ENCODE measurements at regions not wholly inside any gene's neighbourhood (a gene's known extent, or its start where the extent isn't known, plus 50 kb on each side); places are given as distances from the start of the nearest gene placed in this dataset.

DNA sequence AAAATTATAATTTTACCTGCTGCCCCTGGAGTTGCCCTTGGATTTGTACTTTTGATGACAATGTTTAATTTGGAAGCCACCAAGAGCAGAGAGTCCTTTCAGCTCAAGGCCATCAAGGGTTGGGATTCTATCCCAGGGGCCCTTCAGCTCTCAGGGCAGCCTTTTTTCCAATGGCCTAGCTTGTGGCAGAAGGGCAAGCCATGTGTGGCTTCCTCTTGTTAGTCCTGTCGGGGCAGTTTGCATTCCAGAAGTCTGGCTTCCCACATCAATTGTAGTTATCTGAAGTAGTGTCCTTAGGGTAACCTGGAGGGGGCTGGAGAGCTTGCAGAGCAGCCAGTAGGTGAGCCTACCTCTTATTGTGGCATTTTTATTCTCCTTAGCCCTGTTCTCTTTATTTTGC is 569.4 kb downstream of the TRAM1L1 start:
- peaks cover 7% of the 10 kb centered on the region; the same call in 2 of the 3 replicates for H3K36me3 Mint-ChIP-seq (ENCODE audit: low read depth)
- H3K27me3 ChIP-seq (ENCODE audit: insufficient read depth): no peaks in the 10 kb centered on the region
- no peaks in the 10 kb centered on the region for H4K20me1 ChIP-seq (replicated peaks; ENCODE audit: insufficient read depth)
- no peaks in the 10 kb centered on the region for H3K4me1 Mint-ChIP-seq
- DNase-seq (ENCODE audit: low spot score): no peak
- H3K79me2 ChIP-seq (replicated peaks; ENCODE audit: insufficient read depth): no peaks in the 10 kb centered on the region
- no peaks in the 10 kb centered on the region for H3F3A ChIP-seq (replicated peaks; ENCODE audit: low read depth)
- H3K4me2 ChIP-seq: no peak overlapping the region
- H3K4me3 ChIP-seq: no peak overlapping the region
- peaks cover 7% of the 10 kb centered on the region; the same call in 1 of the 2 replicates for H3K9me2 ChIP-seq (ENCODE audit: insufficient read depth)
- ATAC-seq: no peak
- H3K27ac ChIP-seq (ENCODE audit: low read depth): no peak overlapping the region
- no peak overlapping the region for H2AFZ ChIP-seq
- no peaks in the 10 kb centered on the region for H3K36me3 ChIP-seq (ENCODE audit: insufficient read depth)
- no peak overlapping the region for H3K4me3 Mint-ChIP-seq
- H3K4me1 ChIP-seq (ENCODE audit: insufficient read depth): no peaks in the 10 kb centered on the region
- no peak overlapping the region for H3K27ac Mint-ChIP-seq
- TF ChIP-seq EZH2 (IDR thresholded peaks at IDR 0.05; ENCODE audit: low read depth, unreplicated experiment) (no peak), CREB1 (CRISPR knock-in tag; IDR thresholded peaks at IDR 0.05; ENCODE audit: low read depth) (no peak), CTCF (conservative IDR thresholded peaks at IDR 0.05; ENCODE audit: low read depth in 2 of 2) (no peak), NANOG (IDR thresholded peaks at IDR 0.05; ENCODE audit: borderline replicate concordance) (no peak), ZNF114 (CRISPR knock-in tag; IDR thresholded peaks at IDR 0.05) (no peak), EZH2phosphoT487 (IDR thresholded peaks at IDR 0.05; ENCODE audit: unreplicated experiment) (no peak), POLR2AphosphoS5 (IDR thresholded peaks at IDR 0.05; ENCODE audit: low read depth) (no peak), ETS1 (IDR thresholded peaks at IDR 0.05) (no peak)
- TF ChIP-seq, protein P1, sequence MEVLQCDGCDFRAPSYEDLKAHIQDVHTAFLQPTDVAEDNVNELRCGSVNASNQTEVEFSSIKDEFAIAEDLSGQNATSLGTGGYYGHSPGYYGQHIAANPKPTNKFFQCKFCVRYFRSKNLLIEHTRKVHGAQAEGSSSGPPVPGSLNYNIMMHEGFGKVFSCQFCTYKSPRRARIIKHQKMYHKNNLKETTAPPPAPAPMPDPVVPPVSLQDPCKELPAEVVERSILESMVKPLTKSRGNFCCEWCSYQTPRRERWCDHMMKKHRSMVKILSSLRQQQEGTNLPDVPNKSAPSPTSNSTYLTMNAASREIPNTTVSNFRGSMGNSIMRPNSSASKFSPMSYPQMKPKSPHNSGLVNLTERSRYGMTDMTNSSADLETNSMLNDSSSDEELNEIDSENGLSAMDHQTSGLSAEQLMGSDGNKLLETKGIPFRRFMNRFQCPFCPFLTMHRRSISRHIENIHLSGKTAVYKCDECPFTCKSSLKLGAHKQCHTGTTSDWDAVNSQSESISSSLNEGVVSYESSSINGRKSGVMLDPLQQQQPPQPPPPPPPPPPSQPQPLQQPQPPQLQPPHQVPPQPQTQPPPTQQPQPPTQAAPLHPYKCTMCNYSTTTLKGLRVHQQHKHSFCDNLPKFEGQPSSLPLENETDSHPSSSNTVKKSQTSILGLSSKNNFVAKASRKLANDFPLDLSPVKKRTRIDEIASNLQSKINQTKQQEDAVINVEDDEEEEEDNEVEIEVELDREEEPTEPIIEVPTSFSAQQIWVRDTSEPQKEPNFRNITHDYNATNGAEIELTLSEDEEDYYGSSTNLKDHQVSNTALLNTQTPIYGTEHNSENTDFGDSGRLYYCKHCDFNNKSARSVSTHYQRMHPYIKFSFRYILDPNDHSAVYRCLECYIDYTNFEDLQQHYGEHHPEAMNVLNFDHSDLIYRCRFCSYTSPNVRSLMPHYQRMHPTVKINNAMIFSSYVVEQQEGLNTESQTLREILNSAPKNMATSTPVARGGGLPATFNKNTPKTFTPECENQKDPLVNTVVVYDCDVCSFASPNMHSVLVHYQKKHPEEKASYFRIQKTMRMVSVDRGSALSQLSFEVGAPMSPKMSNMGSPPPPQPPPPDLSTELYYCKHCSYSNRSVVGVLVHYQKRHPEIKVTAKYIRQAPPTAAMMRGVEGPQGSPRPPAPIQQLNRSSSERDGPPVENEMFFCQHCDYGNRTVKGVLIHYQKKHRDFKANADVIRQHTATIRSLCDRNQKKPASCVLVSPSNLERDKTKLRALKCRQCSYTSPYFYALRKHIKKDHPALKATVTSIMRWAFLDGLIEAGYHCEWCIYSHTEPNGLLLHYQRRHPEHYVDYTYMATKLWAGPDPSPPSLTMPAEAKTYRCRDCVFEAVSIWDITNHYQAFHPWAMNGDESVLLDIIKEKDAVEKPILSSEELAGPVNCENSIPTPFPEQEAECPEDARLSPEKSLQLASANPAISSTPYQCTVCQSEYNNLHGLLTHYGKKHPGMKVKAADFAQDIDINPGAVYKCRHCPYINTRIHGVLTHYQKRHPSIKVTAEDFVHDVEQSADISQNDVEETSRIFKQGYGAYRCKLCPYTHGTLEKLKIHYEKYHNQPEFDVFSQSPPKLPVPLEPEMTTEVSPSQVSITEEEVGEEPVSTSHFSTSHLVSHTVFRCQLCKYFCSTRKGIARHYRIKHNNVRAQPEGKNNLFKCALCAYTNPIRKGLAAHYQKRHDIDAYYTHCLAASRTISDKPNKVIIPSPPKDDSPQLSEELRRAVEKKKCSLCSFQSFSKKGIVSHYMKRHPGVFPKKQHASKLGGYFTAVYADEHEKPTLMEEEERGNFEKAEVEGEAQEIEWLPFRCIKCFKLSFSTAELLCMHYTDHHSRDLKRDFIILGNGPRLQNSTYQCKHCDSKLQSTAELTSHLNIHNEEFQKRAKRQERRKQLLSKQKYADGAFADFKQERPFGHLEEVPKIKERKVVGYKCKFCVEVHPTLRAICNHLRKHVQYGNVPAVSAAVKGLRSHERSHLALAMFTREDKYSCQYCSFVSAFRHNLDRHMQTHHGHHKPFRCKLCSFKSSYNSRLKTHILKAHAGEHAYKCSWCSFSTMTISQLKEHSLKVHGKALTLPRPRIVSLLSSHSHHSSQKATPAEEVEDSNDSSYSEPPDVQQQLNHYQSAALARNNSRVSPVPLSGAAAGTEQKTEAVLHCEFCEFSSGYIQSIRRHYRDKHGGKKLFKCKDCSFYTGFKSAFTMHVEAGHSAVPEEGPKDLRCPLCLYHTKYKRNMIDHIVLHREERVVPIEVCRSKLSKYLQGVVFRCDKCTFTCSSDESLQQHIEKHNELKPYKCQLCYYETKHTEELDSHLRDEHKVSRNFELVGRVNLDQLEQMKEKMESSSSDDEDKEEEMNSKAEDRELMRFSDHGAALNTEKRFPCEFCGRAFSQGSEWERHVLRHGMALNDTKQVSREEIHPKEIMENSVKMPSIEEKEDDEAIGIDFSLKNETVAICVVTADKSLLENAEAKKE (CRISPR knock-in tag; IDR thresholded peaks at IDR 0.05): no peak
- TF ChIP-seq, protein P2, sequence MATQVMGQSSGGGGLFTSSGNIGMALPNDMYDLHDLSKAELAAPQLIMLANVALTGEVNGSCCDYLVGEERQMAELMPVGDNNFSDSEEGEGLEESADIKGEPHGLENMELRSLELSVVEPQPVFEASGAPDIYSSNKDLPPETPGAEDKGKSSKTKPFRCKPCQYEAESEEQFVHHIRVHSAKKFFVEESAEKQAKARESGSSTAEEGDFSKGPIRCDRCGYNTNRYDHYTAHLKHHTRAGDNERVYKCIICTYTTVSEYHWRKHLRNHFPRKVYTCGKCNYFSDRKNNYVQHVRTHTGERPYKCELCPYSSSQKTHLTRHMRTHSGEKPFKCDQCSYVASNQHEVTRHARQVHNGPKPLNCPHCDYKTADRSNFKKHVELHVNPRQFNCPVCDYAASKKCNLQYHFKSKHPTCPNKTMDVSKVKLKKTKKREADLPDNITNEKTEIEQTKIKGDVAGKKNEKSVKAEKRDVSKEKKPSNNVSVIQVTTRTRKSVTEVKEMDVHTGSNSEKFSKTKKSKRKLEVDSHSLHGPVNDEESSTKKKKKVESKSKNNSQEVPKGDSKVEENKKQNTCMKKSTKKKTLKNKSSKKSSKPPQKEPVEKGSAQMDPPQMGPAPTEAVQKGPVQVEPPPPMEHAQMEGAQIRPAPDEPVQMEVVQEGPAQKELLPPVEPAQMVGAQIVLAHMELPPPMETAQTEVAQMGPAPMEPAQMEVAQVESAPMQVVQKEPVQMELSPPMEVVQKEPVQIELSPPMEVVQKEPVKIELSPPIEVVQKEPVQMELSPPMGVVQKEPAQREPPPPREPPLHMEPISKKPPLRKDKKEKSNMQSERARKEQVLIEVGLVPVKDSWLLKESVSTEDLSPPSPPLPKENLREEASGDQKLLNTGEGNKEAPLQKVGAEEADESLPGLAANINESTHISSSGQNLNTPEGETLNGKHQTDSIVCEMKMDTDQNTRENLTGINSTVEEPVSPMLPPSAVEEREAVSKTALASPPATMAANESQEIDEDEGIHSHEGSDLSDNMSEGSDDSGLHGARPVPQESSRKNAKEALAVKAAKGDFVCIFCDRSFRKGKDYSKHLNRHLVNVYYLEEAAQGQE (IDR thresholded peaks at IDR 0.05; ENCODE audit: unreplicated experiment): no peak
- H3K9me3 Mint-ChIP-seq: peaks cover 18% of the 10 kb centered on the region
- H3K27me3 Mint-ChIP-seq (ENCODE audit: insufficient read depth, low read depth, poor library complexity): no peaks in the 10 kb centered on the region

Data from GM23338 (cell line).